ENCODE measurements at regions not wholly inside any gene's neighbourhood (a gene's known extent, or its start where the extent isn't known, plus 50 kb on each side); places are given as distances from the start of the nearest gene placed in this dataset.

- no peak for TF ChIP-seq CTCF (IDR thresholded peaks at IDR 0.05; ENCODE audit: low read depth, low read length)
- TF ChIP-seq EZH2phosphoT487 (IDR thresholded peaks at IDR 0.05; ENCODE audit: low read depth), result no peak
These were observed 83.4 kb upstream of the PELI1 start for GRCh38 chr2:64227603-64228125.

All from OCI-LY3 (cell line).